Stimulated activated naive CD4-positive, alpha-beta T cell treated with Interleukin-2 at 50 U/mL for 16 hours (primary cell): ENCODE measurements at regions not wholly inside any gene's neighbourhood (a gene's known extent, or its start where the extent isn't known, plus 50 kb on each side); places are given as distances from the start of the nearest gene placed in this dataset.

ENCODE experiments used
- DNase-seq: peaks from one replicate; lab custom pipeline; 2025; lab: John Stamatoyannopoulos, UW

- no peak for DNase-seq
These were observed 115.5 kb downstream of the PAPOLA start for GRCh38 chr14:96617635-96618034.

GRCh38 chr14:96622926-96623325, 120.7 kb downstream of the PAPOLA start:
- DNase-seq = no peak

GRCh38 chr14:96623676-96624484, 121.7 kb downstream of the PAPOLA start:
- no peak for DNase-seq

- no peak for DNase-seq
These were observed 122.7 kb downstream of the PAPOLA start for GRCh38 chr14:96624661-96625425.

GRCh38 chr14:96625426-96625985, 123.3 kb downstream of the PAPOLA start:
- DNase-seq = no peak

- DNase-seq = no peak
These were observed 124.1 kb downstream of the PAPOLA start for GRCh38 chr14:96626121-96626768.

GRCh38 chr14:96626916-96627315, 124.7 kb downstream of the PAPOLA start:
- DNase-seq = no peak

- no peak for DNase-seq
These were observed 125.2 kb downstream of the PAPOLA start for GRCh38 chr14:96627386-96627785.

- no peak for DNase-seq
These were observed 125.9 kb downstream of the PAPOLA start for GRCh38 chr14:96627811-96628775.

- no peak for DNase-seq
These were observed 126.9 kb downstream of the PAPOLA start for GRCh38 chr14:96629082-96629481.

GRCh38 chr14:96629558-96630222, 127.5 kb downstream of the PAPOLA start:
- no peak for DNase-seq

- no peak for DNase-seq
These were observed 128.1 kb downstream of the PAPOLA start for GRCh38 chr14:96630281-96630680.

- no peak for DNase-seq
These were observed 128.8 kb downstream of the PAPOLA start for GRCh38 chr14:96631030-96631429.

GRCh38 chr14:96631621-96632362, 129.6 kb downstream of the PAPOLA start:
- no peak for DNase-seq

GRCh38 chr14:96632363-96632758, 130.2 kb downstream of the PAPOLA start:
- no peak for DNase-seq

GRCh38 chr14:96633096-96633495, 130.9 kb downstream of the PAPOLA start:
- DNase-seq = no peak

GRCh38 chr14:96634481-96634880, 132.3 kb downstream of the PAPOLA start:
- no peak for DNase-seq

- DNase-seq = no peak
These were observed 132.7 kb downstream of the PAPOLA start for GRCh38 chr14:96634896-96635295.

GRCh38 chr14:96635850-96636249, 133.7 kb downstream of the PAPOLA start:
- DNase-seq = no peak

- DNase-seq = no peak
These were observed 135.3 kb downstream of the PAPOLA start for GRCh38 chr14:96637521-96637920.
